NB4 (cell line): ENCODE measurements at regions not wholly inside any gene's neighbourhood (a gene's known extent, or its start where the extent isn't known, plus 50 kb on each side); places are given as distances from the start of the nearest gene placed in this dataset.

Experiments used
- MYC ChIP-seq: IDR thresholded peaks from 2 replicates; pipeline ENCODE4 v1.6.1; 2011; ENCODE audit warnings: low read depth, low read length
- POLR2A ChIP-seq: IDR thresholded peaks from 2 replicates; pipeline ENCODE4 v1.6.1; 2011; ENCODE audit warnings: mild to moderate bottlenecking; ENCODE audit not compliant: insufficient read length; ENCODE audit errors: extremely low read depth
- TF ChIP-seq, protein P1 (sequence below): IDR thresholded peaks from one replicate; pipeline ENCODE4 v1.5.1; 2012; ENCODE audit warnings: low read depth, low read length
- TF ChIP-seq, protein P2 (sequence below): IDR thresholded peaks from 2 replicates; pipeline ENCODE4 v1.6.1; 2011; ENCODE audit warnings: low read depth, low read length

DNA sequence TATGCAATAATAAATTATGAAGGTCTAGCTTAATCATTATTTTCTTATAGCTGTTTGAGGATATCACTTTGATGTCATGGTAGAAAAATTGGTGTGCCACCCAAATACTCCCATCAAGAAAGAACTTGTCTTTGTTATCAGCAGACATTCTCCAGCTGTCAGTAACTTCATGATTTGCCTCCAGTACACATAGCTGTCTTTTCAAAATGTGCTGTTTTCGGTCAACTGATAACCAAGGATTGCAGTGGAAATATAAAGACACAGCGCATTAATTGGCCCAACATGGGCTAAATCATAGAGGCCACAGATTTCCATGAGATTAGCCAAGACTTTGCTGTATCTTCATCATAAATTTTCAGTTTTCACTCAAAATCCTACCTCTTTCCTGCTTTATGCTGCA lies 993.5 kb upstream of the SEMA6A start:
- TF ChIP-seq, protein P1, sequence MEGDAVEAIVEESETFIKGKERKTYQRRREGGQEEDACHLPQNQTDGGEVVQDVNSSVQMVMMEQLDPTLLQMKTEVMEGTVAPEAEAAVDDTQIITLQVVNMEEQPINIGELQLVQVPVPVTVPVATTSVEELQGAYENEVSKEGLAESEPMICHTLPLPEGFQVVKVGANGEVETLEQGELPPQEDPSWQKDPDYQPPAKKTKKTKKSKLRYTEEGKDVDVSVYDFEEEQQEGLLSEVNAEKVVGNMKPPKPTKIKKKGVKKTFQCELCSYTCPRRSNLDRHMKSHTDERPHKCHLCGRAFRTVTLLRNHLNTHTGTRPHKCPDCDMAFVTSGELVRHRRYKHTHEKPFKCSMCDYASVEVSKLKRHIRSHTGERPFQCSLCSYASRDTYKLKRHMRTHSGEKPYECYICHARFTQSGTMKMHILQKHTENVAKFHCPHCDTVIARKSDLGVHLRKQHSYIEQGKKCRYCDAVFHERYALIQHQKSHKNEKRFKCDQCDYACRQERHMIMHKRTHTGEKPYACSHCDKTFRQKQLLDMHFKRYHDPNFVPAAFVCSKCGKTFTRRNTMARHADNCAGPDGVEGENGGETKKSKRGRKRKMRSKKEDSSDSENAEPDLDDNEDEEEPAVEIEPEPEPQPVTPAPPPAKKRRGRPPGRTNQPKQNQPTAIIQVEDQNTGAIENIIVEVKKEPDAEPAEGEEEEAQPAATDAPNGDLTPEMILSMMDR, result no peak
- TF ChIP-seq, protein P2, sequence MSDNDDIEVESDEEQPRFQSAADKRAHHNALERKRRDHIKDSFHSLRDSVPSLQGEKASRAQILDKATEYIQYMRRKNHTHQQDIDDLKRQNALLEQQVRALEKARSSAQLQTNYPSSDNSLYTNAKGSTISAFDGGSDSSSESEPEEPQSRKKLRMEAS, result no peak
- TF ChIP-seq POLR2A (no peak), MYC (no peak)
